B cell (primary cell): ENCODE measurements at regions not wholly inside any gene's neighbourhood (a gene's known extent, or its start where the extent isn't known, plus 50 kb on each side); places are given as distances from the start of the nearest gene placed in this dataset.

Experiments
- EZH2 ChIP-seq: IDR thresholded peaks from 2 replicates; pipeline ENCODE4 v1.6.1; 2012; ENCODE audit warnings: borderline replicate concordance, low read depth, mild to moderate bottlenecking, moderate library complexity, low read length; ENCODE audit not compliant: insufficient read depth, poor library complexity, severe bottlenecking
- TF ChIP-seq, protein P1 (sequence below): fragments of 200-600 bp; IDR thresholded peaks from one replicate; pipeline ENCODE4 v1.8.0; 2022; ENCODE audit warnings: antibody characterized with exemption, mild to moderate bottlenecking

DNA sequence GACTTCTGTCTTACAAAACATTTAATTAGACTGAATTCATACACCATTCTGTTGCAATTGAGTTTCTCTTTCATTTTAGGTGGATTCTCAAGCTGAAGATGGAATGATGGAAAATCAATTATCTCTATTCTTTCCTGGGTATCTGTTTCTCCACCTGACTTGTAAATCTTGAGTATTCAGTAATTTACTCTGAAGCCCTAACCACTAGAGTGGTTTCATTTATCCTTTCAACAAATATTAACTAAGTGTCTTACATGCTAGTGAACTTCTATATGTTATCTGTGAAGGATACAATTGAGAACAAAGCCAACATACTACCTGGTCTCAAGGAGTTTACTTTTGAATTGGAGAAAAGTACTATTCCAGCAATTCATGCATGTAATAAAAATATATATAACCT lies 94.1 kb upstream of the ZNF804A start:
- TF ChIP-seq, protein P1, sequence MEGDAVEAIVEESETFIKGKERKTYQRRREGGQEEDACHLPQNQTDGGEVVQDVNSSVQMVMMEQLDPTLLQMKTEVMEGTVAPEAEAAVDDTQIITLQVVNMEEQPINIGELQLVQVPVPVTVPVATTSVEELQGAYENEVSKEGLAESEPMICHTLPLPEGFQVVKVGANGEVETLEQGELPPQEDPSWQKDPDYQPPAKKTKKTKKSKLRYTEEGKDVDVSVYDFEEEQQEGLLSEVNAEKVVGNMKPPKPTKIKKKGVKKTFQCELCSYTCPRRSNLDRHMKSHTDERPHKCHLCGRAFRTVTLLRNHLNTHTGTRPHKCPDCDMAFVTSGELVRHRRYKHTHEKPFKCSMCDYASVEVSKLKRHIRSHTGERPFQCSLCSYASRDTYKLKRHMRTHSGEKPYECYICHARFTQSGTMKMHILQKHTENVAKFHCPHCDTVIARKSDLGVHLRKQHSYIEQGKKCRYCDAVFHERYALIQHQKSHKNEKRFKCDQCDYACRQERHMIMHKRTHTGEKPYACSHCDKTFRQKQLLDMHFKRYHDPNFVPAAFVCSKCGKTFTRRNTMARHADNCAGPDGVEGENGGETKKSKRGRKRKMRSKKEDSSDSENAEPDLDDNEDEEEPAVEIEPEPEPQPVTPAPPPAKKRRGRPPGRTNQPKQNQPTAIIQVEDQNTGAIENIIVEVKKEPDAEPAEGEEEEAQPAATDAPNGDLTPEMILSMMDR = no peak
- TF ChIP-seq EZH2 = no peak
